Stimulated activated CD4-positive, alpha-beta T cell treated with anti-CD3 and anti-CD28 coated beads, Interleukin-1b, Interleukin-23, amount 100 ng/mL, for 24 hours (primary cell): ENCODE measurements at regions not wholly inside any gene's neighbourhood (a gene's known extent, or its start where the extent isn't known, plus 50 kb on each side); places are given as distances from the start of the nearest gene placed in this dataset.
"Not testable (repeated sequence)": the region's sequence is repeated elsewhere in the genome, so short reads cannot be mapped to it uniquely, and the experiment has no call there.

ENCODE experiments used
- DNase-seq, 4 experiments: peaks; one replicate each; pipeline ENCODE4 v3.0.0-alpha.2; 2020; ENCODE audit warnings: low read depth in 4 of 4, low spot score in 1 of 4

DNA sequence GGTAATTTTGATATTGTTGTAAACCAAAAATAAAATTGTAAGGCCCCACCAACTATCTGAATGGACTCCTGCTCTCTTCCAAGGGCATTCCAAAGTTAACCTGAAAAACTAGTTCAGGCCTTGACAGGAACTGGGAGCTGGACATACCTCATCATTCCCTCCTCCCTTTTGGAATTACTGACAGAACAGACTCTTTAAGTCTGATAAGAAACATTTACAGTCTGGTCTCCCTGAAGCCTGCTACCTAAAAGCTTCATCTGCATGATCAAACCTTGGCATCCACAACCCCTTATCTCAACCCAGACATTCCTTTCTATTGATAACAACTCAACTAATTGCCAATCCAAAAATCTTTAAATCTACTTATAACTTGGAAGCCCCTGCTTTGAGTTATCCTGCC lies 123.8 kb downstream of the TLR5 start:
- DNase-seq = no peak

DNA sequence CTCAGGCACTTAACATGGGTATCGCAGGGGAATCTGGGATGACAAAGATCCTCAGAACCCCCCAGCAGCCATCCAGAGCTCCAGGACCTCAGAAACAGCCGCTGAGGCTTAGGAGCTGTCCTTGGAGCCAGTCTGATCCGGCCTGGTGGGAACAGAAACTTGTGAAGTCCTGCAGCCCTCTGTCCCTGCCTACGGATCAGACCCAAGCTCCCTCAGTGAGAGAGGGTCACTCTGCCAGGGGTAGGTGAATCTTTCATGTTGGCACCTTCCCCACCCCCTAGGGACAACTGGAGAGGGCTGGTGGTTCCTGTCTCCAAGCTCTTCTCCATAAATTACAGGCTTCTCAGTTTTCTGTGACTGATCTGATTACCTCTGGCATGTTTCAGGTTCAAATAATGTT lies 122.3 kb downstream of the TLR5 start:
- DNase-seq = no peak

- no peak for DNase-seq
Observed at GRCh38 chr1:223022641-223023473, 120.2 kb downstream of the TLR5 start.

- no peak for DNase-seq
Observed at GRCh38 chr1:223023863-223024262, 119.2 kb downstream of the TLR5 start.

- not testable (repeated sequence) for DNase-seq
Observed at GRCh38 chr1:223024486-223024885, 118.6 kb downstream of the TLR5 start.

DNA sequence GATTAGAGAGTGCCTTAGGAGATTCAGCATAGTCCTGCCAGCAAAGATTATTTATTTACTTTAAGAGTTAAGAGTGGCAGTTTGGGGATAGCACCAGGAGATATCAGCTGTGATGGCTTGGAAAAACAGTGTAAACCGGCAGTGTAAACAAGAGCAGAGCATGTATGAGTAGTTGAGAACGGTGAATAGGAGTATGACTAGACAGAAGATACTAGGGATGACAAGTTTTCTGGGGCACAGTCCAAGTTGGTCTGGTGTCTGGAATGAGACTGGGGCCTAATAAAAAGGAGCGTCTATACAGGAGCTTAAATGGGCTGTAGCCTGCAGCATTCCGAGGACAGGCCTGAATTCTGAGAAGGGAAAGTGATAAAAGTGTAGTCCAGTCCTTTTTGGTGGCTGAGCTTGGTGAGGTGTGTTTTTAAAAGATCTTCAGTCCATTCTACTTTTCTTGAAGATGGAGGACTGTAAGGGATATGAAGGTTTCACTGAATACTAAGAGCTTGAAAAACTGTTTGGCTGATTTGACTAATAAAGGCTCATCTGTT lies 117.8 kb downstream of the TLR5 start:
- not testable (repeated sequence) for DNase-seq

DNA sequence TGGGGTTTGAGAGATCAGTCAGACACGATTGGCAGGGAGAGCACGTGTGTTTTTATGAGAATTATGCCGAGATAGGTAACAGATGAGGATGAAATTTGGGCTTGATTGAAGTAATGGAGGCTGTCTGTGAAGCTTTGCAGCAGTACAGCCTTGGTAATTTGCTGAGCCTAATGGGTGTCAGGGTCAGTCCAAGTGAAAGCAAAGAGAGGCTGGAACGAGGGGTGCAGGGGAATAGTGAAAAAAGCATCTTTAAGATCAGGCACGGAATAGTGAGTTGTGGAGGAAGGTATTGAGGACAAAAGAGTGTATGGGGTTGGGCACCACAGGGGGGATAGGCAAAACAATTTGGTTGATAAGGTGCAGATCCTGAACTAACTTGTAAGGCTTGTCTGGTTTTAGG lies 116.4 kb downstream of the TLR5 start:
- DNase-seq = not testable (repeated sequence)

- DNase-seq = no peak
Observed at GRCh38 chr1:223029985-223030769, 112.9 kb downstream of the TLR5 start.

GRCh38 chr1:223030871-223031400 lies 112.1 kb downstream of the TLR5 start:
- no peak for DNase-seq

GRCh38 chr1:223031733-223032601 lies 111.1 kb downstream of the TLR5 start:
- DNase-seq = no peak

DNA sequence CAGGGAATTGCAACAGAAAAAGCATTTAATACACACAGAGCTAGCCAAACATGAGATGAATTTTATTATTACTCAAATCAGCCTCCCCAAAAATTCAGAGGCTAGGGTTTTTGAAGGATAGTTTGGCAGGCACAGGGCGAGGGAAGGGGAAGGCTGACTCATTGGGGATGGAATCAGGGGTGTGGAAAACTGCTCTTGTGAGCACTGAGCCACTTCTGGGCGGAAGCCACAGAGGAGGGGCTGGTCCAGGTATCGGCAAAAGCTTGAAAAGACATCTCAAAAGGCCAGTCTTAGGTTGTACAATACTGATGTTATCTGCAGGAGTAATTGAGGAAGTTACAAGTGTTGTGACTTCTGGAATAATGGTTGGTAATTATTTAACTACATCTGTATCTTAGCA lies 109.4 kb downstream of the TLR5 start:
- DNase-seq = no peak

GRCh38 chr1:223034270-223034798 lies 108.7 kb downstream of the TLR5 start:
- DNase-seq = no peak

DNA sequence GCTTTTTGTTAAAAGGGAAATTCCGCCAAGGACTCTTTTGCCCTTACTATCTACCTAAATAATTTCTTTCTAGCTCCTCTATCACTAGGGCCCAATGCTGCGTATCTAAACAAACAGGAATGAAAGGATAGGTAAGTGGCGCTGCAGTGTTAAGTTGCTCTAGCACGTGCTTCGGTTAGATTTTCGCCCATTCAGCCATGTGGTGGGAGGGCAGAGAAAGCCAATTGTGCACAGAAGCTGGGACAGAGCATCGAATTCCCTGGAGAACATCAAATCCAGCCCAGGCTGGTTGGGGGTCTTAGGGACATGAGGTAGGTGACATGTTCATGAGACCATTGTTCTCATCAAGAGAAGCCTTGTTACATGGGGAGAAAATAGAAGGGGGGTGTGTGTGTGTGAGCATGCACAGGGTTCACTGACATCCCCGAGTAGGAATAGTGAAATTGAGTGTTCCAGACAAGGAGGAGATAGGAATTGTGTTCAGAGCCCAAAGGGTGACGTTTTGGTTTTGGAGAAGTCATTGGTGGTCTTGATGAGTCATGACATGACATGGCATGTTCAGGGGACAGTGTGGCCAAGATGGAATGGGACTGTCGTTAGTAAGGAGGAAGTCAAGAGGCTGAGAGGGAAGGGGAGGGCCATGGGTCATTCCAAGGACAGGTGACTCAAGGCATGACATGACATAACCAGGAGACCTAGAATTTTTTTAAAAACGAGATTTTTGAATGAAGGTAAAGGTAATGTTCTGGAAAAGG lies 107.1 kb downstream of the TLR5 start:
- no peak for DNase-seq

DNA sequence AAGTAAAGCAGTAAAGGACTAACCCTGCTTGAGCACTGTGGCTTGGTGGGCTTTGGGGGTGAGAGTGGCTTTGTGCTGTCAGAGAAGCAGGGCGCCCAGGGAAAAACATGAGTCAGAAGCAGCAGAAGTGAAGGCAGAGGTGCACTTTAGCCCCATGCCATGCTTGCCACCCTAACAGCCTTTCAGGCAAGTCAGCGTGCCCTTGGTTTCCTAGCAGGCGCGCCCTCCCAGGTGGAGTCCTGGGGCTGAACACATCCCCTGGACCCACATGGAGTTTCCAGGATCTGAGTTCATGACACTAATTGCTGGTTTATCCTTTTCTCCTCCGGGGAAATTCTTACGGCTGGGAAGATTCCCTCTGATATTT lies 106.6 kb downstream of the TLR5 start:
- no peak for DNase-seq

DNA sequence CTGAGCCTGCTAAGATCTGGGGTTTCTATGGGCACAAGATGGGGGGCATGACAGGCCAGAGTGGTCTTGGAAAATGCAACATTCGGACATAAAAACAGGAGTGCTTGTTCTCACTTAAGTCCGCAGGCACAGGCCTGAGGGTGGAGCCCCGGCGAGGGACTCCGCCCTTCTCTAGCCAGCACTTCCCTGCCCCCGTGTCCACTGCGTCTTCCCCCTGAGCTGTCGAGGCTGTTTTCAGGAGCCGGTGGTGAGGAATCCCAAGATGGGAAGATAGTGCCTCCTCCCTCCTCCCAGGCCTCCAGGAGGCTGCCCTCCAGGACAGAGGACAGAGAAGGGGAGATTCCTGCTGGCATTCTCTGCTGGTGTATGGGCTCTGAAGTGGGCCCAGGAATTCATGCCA lies 105.2 kb downstream of the TLR5 start:
- DNase-seq = no peak

- DNase-seq = no peak
Observed at GRCh38 chr1:223038288-223039006, 104.6 kb downstream of the TLR5 start.

DNA sequence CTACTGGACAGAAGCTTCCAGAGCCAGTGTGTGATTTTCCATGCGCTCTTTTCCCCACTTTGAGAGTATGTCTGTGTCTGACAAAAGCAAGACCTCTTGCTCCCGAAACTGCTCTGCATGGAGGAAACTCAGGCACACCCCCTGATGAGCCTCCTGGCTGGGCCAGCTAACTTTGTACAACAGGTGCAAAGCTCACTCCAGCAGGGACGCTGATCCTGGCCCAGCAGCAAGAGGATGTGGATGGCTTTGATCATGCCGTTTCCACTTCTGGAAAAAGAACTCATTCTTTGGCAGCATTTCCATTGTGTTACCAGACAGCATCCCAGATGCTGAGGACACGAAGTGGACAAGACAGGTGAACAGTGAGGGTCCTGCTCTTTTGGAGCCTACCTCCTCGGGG lies 103.1 kb downstream of the TLR5 start:
- no peak for DNase-seq

DNA sequence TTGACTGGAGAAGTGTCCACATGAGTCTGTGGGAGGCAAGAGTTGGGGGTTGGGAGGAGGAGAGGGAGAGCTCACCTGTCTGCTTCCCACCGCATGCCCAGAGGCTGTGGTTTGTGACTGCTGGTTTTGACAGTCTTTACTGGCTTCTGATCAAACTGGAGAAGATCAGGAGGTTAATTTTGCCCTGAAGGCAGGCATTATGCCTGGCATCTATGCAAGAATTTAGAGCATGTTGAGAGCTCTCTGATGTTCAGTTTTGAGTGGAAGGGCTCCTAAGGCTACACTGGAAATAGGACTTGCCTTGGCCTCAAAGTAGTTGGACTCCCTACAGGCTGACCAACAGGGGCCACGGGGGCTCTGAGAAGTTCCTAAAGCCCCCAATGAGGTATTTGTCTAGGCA lies 101.6 kb downstream of the TLR5 start:
- no peak for DNase-seq

GRCh38 chr1:223045164-223045957 lies 97.7 kb downstream of the TLR5 start:
- no peak for DNase-seq
